HL-60 (cell line): ENCODE measurements at regions not wholly inside any gene's neighbourhood (a gene's known extent, or its start where the extent isn't known, plus 50 kb on each side); places are given as distances from the start of the nearest gene placed in this dataset.

Experiments
- CTCF ChIP-seq: IDR thresholded peaks from one replicate; pipeline ENCODE4 v1.5.1; 2011; ENCODE audit warnings: low read length, control low read depth, inconsistent platforms; ENCODE audit not compliant: insufficient read depth
- GABPA ChIP-seq: IDR thresholded peaks from 2 replicates; pipeline ENCODE4 v1.6.1; 2012; ENCODE audit warnings: low read depth
- POLR2AphosphoS5 ChIP-seq: IDR thresholded peaks from 2 replicates; pipeline ENCODE4 v1.6.1; 2012; ENCODE audit warnings: low read depth
- REST ChIP-seq: IDR thresholded peaks from 2 replicates; pipeline ENCODE4 v1.6.1; 2012; ENCODE audit warnings: low read depth; ENCODE audit not compliant: insufficient replicate concordance

DNA sequence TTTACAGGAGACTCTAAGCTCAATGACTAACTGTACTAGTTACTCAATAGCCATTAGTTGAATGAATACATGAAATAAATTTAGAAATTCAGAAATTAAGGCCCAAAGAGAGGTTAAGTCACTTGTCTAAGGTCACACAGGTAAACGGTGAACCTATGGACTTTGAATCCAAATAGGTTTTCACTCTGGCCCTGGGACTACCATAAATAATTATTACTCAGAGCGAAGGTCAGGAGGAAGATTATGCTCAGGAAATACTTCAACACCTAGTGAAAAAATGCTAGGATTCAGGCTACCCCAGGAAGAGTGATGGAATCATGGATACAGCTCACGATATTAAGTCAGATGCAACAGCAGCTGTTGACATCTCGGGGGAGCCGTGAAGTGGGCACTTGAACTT lies 417.4 kb downstream of the GABRG2 start:
- TF ChIP-seq CTCF (no peak), REST (no peak), GABPA (no peak), POLR2AphosphoS5 (no peak)
